ENCODE measurements at regions not wholly inside any gene's neighbourhood (a gene's known extent, or its start where the extent isn't known, plus 50 kb on each side); places are given as distances from the start of the nearest gene placed in this dataset.

- DNase-seq (ENCODE audit: low spot score): no peak
- TF ChIP-seq CTCF (IDR thresholded peaks at IDR 0.05; ENCODE audit: extremely low read depth, missing control alignments): no peak
Measured at GRCh38 chr10:107701943-107702342, 537.4 kb upstream of the SORCS1 start.

GRCh38 chr10:107692072-107692471, 527.6 kb upstream of the SORCS1 start:
- DNase-seq (ENCODE audit: low spot score): no peak
- TF ChIP-seq CTCF (IDR thresholded peaks at IDR 0.05; ENCODE audit: extremely low read depth, missing control alignments): no peak

- no peak for TF ChIP-seq CTCF (IDR thresholded peaks at IDR 0.05; ENCODE audit: extremely low read depth, missing control alignments)
- no peak for DNase-seq (ENCODE audit: low spot score)
Measured at GRCh38 chr10:107689323-107689722, 524.8 kb upstream of the SORCS1 start.

- DNase-seq (ENCODE audit: low spot score): no peak
- no peak for TF ChIP-seq CTCF (IDR thresholded peaks at IDR 0.05; ENCODE audit: extremely low read depth, missing control alignments)
Measured at GRCh38 chr10:107687701-107688100, 523.2 kb upstream of the SORCS1 start.

GRCh38 chr10:107686095-107686494, 521.6 kb upstream of the SORCS1 start:
- DNase-seq (ENCODE audit: low spot score): peak; percentile 5
- no peak for TF ChIP-seq CTCF (IDR thresholded peaks at IDR 0.05; ENCODE audit: extremely low read depth, missing control alignments)

- no peak for DNase-seq (ENCODE audit: low spot score)
- TF ChIP-seq CTCF (IDR thresholded peaks at IDR 0.05; ENCODE audit: extremely low read depth, missing control alignments): no peak
Measured at GRCh38 chr10:107671960-107672359, 507.5 kb upstream of the SORCS1 start.

- no peak for TF ChIP-seq CTCF (IDR thresholded peaks at IDR 0.05; ENCODE audit: extremely low read depth, missing control alignments)
- no peak for DNase-seq (ENCODE audit: low spot score)
Measured at GRCh38 chr10:107666214-107666613, 501.7 kb upstream of the SORCS1 start.

Data from GM20000 (cell line).